Activated CD4-positive, alpha-beta T cell treated with anti-CD3 and anti-CD28 coated beads, Interleukin-2, amount 50 U/mL, for 4 hours (primary cell): ENCODE measurements at regions not wholly inside any gene's neighbourhood (a gene's known extent, or its start where the extent isn't known, plus 50 kb on each side); places are given as distances from the start of the nearest gene placed in this dataset.

Experiments
- DNase-seq, 2 experiments: peaks; one replicate each; pipeline ENCODE4 v3.0.0-alpha.2; 2020

DNA sequence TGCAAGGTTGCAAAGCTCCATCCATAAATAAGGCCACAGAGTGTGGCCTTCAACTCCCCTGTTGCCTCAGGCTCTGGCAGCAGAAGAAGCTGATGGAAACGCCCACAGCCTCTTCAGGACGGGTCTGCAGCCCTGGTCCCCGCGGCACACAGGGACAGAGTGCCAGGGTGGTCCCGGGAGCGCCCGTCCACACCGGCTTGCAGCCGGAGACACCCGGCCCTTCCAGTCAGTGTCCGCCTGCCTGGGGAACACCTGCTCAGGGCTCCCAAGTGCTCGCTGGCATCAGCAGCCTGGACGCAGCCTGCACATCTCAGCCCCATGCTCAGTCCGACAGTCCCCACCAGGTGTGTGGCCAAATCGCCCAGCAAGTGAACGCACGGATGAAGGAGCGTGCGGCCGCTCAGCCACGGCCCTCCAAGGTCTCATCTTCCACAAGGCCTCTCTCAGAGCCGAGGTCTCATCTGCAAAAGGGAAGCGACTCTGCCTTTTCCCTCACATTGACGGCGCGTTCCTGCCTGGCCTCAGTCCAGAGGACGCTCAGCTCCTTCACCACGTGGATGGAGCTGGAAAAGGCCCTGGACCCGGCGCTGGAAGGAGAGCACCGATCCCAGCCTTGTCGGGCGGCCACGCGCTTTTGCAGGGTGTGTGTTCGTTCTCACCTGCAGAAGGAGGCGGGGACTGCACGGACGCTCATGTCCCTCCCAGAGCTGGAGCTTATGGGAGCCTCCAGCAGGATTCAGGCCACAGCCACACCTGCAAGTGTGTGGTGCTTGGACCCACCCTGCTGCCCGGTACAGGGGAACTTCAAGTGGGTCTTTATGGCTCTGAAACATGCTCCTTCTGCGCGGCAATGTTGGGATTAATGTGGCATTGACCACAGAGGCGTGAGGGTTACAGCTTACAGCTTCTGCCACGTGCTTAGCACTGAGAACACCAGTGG lies 180.4 kb downstream of the DLL1 start:
- DNase-seq, result no peak

DNA sequence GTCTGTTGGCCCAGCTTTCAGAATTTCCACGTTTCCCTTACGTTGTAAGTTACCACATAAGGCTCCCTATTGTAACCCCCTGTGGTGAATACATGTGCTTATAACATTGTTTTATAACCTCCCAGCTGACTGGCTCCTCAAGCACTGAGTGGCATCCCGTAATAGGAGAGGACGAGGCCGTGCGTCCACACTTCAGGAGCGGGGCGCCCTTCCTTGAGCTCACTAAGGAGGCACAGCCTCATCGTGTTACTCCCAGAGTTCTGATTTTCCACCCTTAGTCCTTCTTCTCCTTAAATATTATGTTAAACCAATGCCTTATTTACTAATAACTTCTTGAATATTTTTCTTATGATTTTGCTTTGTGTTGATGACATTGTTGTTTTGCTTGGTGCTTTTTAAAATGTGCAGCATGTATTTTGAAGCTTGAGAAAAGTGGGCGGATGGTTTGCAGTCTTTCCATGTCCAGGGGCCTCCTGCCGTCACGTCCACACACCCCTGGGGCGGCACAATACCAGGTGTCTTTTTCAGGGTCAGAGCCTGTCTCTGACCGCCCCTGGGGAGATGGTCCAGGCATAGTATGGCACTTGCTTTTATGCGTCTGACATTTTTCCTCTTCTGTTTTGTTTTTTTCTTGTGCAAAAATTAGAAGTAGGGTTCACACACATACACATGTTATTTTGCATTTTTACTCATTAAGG lies 181.8 kb downstream of the DLL1 start:
- DNase-seq, result no peak

DNA sequence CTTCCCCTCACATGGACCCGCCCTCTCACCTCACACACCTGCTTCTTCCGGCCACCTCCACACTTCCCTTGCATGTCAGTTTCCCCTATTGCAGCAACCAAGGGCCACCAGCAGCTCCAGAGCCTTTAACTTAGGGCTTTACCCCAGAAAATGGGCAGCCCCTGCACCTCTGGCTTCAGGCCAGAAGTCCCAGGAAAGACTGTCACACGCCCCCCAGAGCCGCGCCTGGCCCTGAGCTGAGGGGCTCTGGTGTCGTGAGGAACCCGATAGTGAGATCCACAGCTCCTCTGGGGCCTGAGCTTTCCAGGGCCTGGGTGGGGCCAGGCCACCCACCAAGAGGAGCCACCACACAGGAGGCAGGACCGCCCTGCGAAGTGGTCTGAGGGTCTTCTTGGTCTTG lies 182.4 kb downstream of the DLL1 start:
- DNase-seq, result no peak

DNA sequence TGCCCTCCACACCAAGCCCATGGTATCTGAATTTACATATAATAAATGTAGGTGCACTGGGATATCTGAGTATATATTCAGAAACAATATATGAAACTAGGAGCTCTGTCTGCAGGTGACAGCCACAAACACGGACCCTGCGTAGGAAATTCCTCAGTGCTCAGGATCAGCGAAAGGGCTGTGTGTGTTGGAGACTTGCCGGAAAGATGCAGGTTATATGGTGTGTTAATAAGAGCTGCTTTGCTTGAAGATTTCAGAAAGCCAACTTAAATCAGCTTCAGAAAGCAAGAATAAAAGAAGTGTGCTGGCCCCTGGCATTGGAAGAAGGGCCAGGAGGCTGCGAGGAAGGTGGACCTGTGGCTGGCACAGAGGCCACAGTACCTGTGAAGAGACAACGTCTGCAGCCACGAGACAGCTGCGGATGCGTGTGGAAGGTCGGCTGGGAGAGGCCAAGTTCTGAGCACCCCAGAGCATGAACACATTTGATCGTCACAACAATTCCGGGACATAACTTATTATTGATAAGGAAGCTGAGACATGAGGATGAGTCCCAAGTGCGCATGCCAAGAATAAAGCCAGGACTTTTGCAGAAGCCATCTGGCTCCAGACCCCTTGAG lies 183.2 kb downstream of the DLL1 start:
- DNase-seq, result no peak

DNA sequence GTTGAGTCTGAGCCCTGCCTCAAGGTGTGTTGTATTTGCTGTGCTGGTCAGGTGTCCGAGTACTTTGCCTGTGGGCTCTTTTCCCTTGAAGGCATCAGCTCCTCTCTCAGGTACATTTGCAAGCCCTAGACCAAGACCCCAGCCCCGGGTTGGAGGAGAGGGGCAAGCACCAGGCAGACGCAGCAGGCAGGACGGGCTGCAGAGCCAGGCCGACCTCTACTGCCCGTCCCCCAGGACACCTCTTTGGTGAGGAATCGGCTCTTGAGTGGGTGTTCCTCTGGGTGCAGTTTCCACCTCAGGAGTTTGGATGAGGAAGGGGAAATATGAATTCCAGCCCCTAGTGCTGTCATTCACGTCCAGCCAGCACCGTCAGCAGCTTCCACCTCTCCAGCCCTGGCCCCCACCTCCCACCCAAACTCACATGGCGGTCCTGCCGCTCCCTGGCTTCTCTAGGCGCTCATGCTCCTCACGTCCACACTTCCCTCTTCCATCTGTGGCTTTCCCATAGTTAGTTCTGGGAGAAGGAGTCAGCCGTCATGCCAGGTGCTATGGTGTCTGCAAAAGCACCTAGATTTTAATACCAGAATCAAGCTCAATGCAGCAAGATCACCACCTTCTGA lies 183.9 kb downstream of the DLL1 start:
- no peak for DNase-seq

DNA sequence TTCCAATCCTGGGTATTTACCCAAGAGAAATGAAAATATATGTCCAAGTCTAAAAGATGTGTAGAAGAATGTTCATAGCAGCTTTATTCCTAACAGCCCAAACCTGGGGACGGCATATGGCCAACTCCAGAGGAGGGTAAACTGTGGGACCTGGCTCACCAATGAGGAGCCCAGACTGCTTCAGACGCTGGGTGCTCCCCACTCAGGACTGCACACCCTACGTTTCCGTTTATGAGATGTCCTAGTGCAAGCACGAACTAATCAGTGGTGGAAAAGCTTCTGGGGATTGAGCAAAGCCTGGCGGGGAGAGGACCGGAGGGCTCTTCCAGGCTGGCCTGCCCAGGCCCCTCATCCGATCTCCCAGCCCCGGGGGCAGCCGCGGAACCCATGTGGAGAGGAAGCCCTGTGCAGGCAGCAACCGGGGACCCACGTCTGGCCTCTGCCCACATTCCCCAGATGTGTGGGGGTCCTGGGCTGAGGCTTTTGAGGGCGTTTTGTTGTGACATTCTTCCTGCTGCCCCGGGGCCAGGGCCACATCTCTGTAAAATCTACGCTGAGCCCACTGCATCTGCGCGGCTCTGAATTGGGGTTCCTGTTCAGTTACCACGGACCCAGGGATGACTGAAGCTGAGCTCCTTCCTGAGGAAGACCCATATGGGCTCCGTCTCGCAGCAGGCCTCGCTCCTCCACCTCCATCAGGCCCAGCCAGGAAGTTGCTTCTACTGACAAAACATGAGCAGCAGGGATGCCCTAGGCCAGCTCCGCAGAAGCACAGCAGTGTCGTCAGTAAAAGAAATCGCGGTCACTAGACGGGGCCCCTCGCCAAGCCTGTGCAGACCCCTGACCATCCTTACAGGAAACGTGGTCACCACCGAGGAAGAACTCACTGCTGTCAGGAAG lies 188.0 kb downstream of the DLL1 start:
- no peak for DNase-seq

DNA sequence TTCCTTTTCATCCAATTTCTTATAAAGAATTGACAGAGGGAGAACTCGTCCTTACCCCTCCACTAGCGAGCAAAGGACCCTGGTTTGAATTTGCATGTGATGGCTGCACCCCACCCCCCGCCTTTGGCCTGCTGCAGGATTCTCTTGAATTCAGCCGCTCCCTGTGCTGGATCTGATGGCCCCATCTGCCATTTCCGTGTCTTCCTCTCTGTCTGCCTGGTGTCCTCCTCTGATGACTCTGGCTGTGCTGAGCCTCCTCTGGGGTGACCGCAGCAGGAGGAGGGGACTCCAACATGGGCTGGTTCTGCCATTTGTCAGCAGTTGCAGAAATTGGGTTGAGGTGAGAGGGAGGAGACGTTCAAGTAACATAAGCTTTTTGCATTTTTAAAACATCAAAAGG lies 188.8 kb downstream of the DLL1 start:
- DNase-seq, result no peak

DNA sequence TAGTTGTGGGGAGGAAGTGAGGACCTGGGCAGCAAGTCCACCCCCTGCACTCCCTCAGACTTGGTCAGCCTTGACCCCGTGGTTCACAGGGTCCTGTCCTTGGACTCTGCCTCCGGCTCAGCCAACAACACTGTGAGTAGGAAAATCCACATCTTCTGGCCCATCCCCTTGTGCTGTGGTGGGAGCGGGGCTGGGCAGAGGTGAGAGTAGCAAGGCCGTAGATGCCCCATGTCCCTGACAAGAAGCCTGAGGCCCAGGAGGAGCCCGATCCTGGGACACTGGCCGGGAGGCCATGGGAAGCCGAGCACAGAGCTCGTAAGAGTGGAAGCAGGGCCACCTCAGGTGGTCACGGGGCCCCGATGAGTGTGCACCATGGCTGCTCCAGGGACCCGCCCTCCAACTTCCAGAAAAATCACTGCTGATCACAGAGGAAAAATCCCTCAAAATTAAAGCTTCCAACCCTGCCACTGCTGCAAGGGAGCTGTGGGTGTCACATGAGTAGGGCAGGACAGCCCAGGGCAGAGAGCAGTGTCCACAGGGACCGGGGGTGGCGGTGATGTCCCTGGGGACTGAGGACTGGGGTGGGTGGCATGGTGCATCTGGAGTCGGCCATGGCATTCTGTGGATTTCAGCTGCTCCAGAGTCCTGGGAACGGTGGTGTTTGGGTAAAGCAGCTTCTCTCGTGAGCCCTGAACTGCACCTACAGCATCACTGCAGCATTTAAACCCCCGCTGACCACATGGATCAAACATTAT lies 189.4 kb downstream of the DLL1 start:
- DNase-seq, result no peak

DNA sequence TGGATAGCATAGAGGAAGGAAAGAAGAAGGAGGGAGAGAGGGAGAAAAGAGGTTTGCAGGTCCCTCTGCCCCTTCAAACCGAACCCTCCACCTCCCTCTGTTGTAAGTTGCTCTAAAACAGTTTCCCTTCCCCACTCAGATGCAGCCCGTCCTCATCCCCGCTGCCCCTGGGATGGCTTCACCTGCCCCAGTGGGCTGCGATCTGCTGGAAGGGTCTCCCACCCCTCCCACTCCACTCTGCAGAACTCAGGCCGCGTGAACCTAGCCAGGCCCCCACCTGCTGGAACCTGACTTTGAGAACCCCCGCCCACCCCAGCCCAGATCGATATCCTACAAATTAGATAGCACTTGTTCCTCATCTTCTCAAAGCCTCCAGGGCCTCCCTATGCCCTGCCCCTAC lies 190.8 kb downstream of the DLL1 start:
- no peak for DNase-seq

DNA sequence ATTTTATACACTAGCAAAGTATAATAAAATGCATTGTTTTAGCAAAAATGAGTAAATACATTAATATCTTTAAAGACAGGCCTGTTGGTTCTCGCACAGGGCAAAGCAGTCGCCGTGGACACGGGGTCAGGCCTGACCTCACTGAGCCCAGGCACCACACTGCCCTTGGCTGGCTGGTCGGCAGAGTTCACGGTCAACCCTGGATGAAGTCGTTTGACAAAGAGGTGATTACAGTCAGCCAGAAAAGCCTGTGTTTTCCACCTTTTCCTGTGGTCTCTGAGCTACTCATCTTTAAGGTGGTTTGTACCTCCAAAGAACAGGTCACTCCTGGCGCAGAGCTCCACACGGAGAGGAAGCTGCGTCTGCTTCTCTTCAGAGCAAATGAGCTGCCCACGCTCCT lies 191.5 kb downstream of the DLL1 start:
- DNase-seq, result no peak

DNA sequence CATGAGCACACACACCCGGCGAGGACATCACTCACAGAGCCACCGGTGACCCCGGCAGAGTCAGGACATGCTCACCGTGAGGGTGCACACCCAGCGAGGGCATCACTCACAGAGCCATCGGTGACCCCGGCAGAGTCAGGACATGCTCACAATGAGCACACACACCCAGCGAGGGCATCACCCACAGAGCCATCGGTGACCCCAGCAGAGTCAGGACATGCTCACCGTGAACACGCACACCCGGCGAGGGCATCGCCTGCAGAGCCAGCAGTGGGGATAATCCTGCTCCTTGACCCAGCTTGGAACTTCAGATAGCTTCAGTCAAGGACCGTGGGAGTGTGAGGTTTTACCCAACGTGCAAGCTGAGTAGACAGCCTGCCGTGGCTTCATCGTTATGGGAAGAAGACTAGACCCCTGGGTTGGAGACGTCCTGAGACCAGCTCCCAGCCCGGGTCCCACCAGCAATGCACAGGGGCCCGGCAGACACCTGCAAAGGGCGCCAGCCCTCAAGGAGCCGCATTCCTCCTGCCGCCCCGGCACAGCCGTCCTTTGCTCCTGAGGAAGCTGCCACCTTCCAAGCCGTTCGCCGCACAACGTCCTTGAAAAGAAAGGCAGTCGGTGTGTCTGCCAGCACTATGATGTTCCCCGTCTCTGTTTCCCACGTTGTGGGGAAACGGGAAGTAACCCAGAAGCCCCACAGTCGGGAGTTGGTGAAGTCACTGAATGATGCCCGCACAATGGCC lies 192.3 kb downstream of the DLL1 start:
- DNase-seq, result no peak

DNA sequence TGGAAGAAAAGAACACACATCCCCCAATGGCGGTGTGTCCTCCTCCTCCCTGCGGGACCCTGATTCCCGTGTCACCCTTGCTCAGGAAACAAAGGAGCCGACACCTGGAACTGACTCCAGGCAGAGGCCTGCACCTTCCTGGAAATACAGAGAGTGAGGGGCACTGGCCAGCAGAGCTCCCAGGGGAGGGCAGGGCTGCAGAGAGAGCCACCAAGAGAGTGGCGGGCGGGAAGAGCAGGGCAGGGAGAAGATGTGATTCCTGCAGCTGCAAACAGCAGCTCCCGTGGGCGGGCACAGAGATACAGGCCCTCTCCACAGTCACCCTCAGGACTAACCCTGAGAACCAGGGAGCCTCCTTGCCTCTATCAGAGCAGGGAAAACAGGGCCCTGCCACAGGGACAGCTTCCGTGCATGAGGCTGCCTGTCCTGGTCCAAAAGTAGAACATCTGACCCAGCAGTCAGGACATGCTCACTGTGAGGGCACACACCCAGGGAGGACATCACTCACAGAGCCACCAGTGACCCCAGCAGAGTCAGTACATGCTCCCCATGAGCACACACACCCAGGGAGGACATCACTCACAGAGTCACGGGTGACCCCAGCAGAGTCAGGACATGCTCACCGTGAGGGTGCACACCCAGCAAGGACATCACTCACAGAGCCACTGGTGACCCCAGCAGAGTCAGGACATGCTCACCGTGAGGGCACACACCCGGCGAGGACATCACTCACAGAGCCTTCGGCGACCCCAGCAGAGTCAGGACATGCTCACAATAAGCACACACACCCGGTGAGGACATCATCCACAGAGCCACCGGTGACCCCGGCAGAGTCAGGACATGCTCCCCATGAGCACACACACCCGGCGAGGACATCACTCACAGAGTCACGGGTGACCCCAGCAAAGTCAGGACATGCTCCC lies 193.1 kb downstream of the DLL1 start:
- no peak for DNase-seq

DNA sequence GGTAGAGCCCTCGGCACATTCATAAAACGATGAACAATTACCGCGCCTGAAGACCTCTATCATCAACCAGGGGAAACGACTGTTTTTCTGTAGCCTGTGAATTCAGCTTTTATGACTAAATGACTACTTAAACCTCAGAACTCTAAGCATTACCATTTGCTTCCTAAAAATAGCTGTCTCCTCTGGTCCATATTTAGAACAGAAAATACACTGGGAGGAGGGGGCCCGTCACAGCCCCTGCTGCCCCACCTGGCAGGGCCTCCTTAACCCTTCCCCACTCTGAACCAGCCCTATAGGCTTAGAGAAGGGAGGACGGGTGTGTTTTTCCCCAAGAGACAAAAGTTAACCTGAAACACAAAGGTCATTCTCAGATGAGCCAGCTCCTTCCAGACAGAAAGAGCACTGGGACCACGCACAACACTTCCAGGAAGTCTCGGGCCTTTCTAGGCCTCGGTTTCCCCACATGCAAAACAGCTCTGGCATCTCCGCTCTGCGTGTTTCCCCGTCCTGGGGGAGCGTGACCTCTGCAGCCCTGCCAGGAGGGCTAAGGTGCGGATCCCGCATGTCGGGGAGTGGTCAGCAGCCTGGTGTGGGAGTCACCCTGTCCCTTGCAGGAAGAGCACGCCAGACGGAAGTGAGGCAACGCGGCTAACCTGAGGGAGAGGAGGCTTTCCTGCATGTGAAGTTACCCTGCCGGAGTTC lies 193.9 kb downstream of the DLL1 start:
- no peak for DNase-seq

DNA sequence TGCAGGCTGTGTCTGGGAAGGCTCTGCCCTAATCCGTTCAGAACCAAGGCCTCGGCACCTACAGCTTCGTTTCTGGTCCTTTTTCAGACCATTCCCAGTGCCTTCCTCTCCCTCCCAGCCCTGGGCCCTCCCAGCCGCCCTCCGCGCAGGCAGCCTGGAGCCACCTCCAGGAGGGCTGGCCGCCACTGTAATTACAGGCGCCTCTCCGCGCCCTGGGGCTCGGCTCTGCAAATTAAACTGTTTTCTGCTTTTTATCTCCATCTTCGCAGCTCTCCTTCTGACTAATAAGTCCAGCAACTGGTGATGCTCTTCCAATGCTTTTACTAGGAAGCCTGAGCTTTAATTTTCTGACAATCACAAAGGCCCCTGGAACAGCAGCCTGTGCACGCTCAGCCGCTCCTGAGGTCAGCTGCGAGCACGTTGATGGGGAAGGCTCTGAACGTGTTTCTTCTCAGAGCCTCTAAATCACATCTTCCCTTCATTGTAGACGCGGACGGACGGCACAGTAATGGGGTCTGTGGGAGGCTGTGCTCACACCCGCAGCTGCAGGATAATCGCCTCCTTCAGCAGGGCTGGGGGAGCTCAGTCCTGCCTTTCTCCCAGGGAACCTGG lies 194.6 kb downstream of the DLL1 start:
- no peak for DNase-seq

DNA sequence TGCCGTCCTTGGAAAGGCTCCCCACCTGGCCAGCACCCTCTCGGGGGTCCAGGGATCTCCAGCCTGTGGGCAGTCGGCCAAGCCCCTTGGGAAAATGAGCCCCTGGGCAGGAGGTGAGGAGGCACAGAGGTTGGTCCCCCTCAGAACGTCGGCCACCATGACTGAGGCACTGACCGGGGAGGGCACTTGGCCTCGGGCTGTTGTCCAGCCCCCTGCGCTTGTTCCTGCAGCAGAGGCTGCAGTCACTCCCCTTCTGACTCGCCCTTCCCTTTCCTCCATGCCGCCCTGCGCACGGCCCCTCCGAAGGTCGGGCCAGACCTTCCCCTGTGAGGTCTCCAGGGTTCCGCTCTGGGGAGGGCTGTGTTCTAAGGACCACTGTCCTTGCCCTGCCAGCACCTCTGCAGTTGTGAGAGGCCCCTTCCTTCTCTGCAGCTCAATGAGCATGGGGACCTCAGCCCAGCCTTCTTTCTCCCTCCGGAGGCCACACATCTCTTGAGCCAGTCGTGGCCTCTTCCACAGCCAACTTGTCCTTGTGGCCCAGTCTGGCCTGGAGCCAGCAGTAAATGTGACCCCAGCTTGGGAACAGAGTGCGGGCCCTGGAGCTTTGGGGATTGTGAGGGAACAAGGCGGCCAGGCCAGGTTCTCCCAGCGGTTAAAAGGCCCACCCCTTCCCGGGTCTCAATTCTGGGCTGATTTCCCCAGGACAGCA lies 195.5 kb downstream of the DLL1 start:
- no peak for DNase-seq

DNA sequence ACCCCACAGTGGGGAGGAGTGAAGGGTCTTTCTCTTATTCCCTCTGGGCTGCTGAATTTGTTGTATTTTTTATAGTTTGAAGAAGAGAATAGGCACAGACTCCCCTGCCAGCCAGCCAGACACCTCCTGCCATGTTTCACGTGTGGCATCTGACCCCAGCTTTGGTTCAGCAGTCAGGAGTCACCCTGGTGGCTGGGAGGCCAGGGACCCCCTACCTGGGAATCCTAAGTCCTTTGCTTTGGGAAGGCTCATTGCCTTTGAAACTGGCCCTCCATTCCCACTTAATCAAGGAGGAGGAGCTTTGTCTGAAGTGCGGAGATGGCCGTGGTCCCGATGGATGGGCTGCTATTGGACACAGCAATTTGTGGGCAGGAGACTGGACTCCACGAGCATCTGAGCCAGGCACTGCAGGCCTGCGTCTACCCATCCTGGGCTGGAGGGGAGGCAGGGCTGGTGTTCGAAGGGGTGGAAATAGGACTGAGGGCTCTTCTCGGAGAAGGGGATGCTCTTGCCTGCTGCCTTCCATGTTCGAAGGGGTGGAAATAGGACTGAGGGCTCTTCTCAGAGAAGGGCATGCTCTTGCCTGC lies 196.1 kb downstream of the DLL1 start:
- no peak for DNase-seq
